GM19328 (cell line): ENCODE measurements at regions not wholly inside any gene's neighbourhood (a gene's known extent, or its start where the extent isn't known, plus 50 kb on each side); places are given as distances from the start of the nearest gene placed in this dataset.

Source experiments
- ATAC-seq: cut with Tn5 transposase; IDR thresholded peaks from one replicate; pipeline ENCODE4 v1.9.1; 2021; ENCODE audit warnings: mild to moderate bottlenecking, moderate library complexity; ENCODE audit not compliant: unreplicated experiment

GRCh38 chr12:93101367-93101766 lies 172.3 kb upstream of the EEA1 start:
- ATAC-seq, result no peak

- ATAC-seq, result no peak
These were observed 173.2 kb upstream of the EEA1 start for GRCh38 chr12:93102312-93102711.

- ATAC-seq, result no peak
These were observed 173.6 kb upstream of the EEA1 start for GRCh38 chr12:93102744-93103143.

- ATAC-seq, result no peak
These were observed 174.1 kb upstream of the EEA1 start for GRCh38 chr12:93103154-93103553.

- no peak for ATAC-seq
These were observed 175.4 kb upstream of the EEA1 start for GRCh38 chr12:93104535-93104934.

- no peak for ATAC-seq
These were observed 177.8 kb upstream of the EEA1 start for GRCh38 chr12:93106910-93107309.

GRCh38 chr12:93107514-93108312 lies 178.6 kb upstream of the EEA1 start:
- no peak for ATAC-seq

- no peak for ATAC-seq
These were observed 179.9 kb upstream of the EEA1 start for GRCh38 chr12:93108985-93109384.

- ATAC-seq, result no peak
These were observed 180.6 kb upstream of the EEA1 start for GRCh38 chr12:93109551-93110203.

GRCh38 chr12:93111773-93112172 lies 182.7 kb upstream of the EEA1 start:
- no peak for ATAC-seq

- no peak for ATAC-seq
These were observed 184.4 kb upstream of the EEA1 start for GRCh38 chr12:93113317-93114006.

GRCh38 chr12:93115198-93115601 lies 186.1 kb upstream of the EEA1 start:
- ATAC-seq, result no peak

GRCh38 chr12:93115646-93116045 lies 186.6 kb upstream of the EEA1 start:
- no peak for ATAC-seq

GRCh38 chr12:93116632-93117031 lies 187.5 kb upstream of the EEA1 start:
- ATAC-seq, result no peak

- no peak for ATAC-seq
These were observed 192.8 kb upstream of the EEA1 start for GRCh38 chr12:93121729-93122488.

GRCh38 chr12:93122569-93123091 lies 193.5 kb upstream of the EEA1 start:
- ATAC-seq, result no peak

GRCh38 chr12:93125126-93125525 lies 196.0 kb upstream of the EEA1 start:
- ATAC-seq, result no peak

GRCh38 chr12:93126069-93126474 lies 197.0 kb upstream of the EEA1 start:
- no peak for ATAC-seq

GRCh38 chr12:93127107-93127560 lies 198.0 kb upstream of the EEA1 start:
- ATAC-seq, result no peak

GRCh38 chr12:93127582-93128331 lies 198.7 kb upstream of the EEA1 start:
- ATAC-seq, result no peak
